Amniotic epithelial cell (primary cell): ENCODE measurements at regions not wholly inside any gene's neighbourhood (a gene's known extent, or its start where the extent isn't known, plus 50 kb on each side); places are given as distances from the start of the nearest gene placed in this dataset.

Source experiments
- DNase-seq: peaks from one replicate; pipeline ENCODE4 v3.0.0-alpha.2; 2010; ENCODE audit warnings: low read depth

- DNase-seq = no peak
Measured at GRCh38 chr10:129332476-129332875, 134.6 kb upstream of the MGMT start.

GRCh38 chr10:129333706-129334105 is 133.3 kb upstream of the MGMT start:
- DNase-seq = no peak

GRCh38 chr10:129334266-129334665 is 132.8 kb upstream of the MGMT start:
- no peak for DNase-seq

- no peak for DNase-seq
Measured at GRCh38 chr10:129335396-129335795, 131.6 kb upstream of the MGMT start.

- no peak for DNase-seq
Measured at GRCh38 chr10:129335942-129336341, 131.1 kb upstream of the MGMT start.

DNA sequence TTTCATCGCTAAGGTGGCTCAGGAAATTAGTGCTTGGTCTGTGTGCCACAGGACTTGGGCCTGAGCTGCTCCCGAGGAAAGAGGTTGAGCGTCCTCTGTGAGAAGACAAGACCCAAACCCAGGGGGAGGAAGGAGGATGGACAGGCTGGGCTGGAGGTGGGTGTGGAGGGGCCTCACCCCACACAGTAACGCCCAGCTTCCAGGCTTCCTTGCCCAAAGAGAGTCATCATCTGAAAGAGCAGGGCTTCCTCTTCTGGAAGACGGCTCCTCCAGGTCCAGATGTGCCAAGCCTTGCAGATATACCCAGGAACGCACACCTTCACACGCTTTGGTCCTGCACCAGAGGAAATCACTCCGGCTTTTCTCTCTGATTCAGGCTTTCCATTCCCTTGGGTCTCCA is 127.8 kb upstream of the MGMT start:
- DNase-seq = no peak

DNA sequence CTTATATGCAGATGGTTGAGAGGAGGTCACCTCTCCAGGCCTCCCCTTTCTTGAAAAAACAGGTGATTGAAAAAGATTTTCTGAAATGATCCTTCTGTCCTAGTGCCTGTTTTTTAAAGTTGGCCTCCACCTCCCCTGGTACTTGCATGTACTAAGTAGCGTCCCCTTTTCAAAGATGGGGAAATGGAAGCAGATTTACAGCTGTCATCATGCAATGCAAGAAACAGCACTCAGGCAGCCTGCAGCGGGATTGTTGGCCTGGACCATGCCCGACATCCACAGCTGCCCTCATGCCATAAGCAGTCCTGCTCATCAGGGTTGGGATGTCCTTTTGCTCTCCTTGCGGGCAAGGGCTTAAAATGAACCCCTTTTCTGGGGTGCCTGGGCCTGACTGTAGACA is 127.2 kb upstream of the MGMT start:
- DNase-seq = no peak

DNA sequence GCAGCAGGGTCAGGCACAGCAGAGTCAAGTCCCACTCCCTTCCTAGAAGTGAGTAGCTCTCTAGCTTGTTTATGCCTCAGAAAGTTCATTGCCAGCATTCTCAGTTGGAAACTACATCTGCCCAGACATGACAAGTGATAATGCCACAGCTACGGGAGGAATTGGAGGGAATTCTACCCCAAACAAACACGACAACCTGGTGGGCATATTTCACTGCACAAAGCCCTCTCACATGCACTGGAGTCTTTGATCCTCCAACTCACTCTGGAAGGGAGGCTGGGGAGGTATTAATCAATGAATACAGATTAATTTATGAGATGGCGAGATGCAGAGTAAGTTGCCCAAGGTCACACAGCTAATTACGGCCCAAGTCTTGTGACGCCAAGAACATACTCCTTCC is 126.0 kb upstream of the MGMT start:
- DNase-seq = no peak

DNA sequence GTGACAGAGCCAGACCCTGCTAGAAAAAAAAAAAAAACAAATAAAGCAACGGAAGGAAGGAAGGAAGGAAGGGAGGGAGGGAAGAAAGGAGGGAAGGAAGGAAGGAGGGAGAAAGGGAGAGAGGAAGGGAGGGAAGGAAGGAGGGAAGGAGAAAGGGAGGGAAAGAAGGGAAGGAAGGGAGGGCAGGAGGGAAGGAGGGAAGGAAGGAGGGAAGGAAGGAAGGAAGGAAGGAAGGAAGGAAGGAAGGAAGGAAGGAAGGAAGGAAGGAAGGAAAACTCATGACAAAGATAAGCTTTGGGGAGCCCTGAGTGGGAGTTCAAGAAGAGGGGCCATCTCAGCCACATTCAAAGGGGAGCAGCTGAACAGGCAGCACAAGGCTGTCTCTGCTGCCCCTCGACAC is 124.7 kb upstream of the MGMT start:
- no peak for DNase-seq

- no peak for DNase-seq
Measured at GRCh38 chr10:129343141-129343540, 123.9 kb upstream of the MGMT start.

DNA sequence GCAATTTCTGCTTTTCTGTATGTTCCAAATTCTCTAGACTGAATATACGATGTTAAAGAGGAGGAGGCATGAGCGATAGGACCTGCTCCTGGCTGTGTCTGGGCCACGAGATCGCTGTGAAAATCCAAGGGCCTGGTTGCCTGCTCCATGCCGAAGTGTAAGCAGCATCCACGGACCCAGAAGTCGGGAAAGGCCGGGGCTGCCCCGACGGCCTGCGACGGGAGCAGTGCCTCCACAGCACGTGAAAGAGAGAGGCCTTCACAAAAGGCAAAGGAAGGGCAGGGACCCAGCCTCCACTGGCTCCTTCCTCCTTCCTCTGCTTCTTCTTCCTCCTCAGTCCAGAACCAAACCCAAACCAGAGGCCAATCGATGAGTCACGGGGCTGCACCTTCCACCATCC is 122.9 kb upstream of the MGMT start:
- no peak for DNase-seq

- DNase-seq = no peak
Measured at GRCh38 chr10:129344731-129345355, 122.2 kb upstream of the MGMT start.

- no peak for DNase-seq
Measured at GRCh38 chr10:129345763-129346162, 121.3 kb upstream of the MGMT start.

GRCh38 chr10:129350690-129351089 is 116.4 kb upstream of the MGMT start:
- DNase-seq = no peak

DNA sequence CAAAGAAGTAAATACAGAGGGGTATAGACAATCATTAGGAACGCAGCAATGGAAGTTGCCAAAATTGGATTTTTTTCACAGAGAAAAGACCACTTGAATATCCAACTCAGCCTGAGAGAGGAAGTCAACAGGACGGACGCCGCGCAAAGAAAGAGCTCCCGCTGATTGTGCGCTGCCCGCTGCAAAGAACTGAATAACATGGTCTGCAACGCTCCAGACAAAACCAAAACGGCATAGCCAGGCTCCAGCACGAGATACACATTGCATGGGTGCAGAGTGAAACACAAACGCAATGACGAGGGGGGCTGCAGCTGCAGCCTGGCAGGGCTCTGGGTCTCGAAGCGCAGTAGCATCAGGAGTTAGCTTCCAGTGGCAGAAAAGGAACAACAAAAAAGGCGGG is 113.9 kb upstream of the MGMT start:
- DNase-seq = no peak

DNA sequence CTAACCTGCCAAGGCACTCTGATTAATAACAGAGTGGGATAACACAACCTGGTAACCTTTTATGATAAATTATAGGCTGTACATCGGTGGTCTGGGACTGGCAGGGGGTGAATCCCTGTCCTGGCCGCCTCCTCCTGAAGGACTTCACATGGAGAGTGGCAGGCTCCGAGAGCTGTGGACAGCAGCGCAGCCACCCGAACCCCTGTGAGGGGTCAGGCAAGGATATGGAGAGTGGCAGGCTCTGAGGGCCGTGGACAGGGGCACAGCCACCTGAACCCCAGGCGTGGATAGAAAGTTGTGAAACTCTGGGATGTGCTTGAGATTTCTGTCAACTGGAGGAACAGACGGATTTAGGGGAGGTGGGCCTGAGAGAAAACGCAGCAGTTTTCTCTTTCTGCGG is 107.0 kb upstream of the MGMT start:
- DNase-seq = no peak

DNA sequence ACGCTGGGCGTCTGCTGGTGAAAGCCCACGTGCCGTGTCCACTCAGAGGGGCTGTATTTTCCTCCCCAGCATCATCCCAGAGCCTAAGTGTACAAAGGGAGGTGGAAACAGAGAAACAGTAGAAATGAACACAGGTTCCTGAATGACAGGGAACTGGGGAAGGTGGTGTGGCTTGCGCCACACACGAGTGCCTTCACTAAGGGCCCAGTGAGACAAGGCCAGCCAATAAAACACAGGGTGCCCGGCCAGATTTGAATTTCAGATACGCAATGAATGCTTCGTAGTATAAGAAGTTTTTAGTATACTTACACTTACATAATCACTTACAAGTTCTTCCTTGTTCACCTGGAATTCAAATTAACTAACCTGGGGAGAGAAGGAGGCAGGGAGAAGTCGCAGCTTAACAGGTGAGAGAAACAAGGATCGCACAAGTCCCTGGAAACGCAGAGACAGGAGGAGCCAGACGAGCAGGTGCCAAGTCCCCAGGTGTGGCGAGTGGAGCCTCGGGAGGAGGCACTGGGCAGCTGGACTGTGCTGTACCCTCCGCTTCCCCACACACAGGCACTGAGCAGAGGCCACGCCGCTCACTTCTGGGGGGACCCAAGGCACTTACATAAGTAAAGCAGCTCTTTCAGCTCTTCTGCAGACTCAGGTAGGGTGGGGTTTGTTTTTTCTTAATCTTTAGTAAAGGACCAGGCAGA is 105.2 kb upstream of the MGMT start:
- no peak for DNase-seq

DNA sequence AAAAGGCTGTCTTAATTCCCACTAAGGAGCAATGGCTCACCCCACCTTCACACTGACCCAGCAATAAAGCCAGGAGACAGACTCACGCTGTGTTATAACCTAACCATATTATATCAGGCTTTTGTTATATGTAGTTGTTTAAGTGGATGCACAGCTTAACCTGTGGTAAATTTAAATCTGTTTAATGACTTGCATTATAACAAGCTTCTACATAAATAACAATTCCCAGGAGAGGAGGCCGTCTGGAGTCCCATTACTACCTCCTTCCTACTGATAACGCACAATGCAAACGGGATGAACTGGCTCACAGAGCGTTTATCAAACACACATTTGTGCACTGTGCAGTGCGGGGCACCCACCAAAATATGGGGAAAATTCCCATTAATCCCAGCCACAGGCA is 102.1 kb upstream of the MGMT start:
- DNase-seq = no peak

GRCh38 chr10:129365767-129366402 is 101.2 kb upstream of the MGMT start:
- no peak for DNase-seq

GRCh38 chr10:129366450-129366849 is 100.6 kb upstream of the MGMT start:
- no peak for DNase-seq

- no peak for DNase-seq
Measured at GRCh38 chr10:129369566-129369965, 97.5 kb upstream of the MGMT start.

DNA sequence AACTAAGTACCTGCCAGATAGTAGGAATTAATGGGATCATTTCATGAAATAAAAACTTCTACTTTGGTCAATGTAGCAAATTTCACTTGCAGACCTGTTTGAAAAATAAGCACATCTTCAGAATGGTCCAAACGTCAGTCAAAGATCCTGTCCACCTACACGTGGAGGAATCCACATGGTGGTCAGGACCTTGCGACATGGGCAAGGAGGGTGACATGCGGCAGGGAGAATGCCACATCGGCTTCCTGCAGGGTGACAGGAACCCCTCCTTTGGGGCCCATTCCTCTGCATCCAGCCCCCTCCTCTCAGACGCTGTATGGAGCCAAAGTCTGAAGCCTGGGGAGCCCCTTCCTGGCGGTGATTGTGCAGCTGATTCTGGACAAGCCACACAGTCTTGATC is 95.5 kb upstream of the MGMT start:
- DNase-seq = no peak

GRCh38 chr10:129372172-129372571 is 94.9 kb upstream of the MGMT start:
- no peak for DNase-seq

- DNase-seq = no peak
Measured at GRCh38 chr10:129373231-129373630, 93.8 kb upstream of the MGMT start.
